HG03469 (cell line): ENCODE measurements at regions not wholly inside any gene's neighbourhood (a gene's known extent, or its start where the extent isn't known, plus 50 kb on each side); places are given as distances from the start of the nearest gene placed in this dataset.

Source experiments
- ATAC-seq: cut with Tn5 transposase; IDR thresholded peaks from one replicate; pipeline ENCODE4 v1.9.1; 2021; ENCODE audit warnings: mild to moderate bottlenecking, moderate library complexity, moderate number of reproducible peaks; ENCODE audit not compliant: unreplicated experiment

GRCh38 chr4:187541666-187542065, 453.9 kb upstream of the ZFP42 start:
- no peak for ATAC-seq

DNA sequence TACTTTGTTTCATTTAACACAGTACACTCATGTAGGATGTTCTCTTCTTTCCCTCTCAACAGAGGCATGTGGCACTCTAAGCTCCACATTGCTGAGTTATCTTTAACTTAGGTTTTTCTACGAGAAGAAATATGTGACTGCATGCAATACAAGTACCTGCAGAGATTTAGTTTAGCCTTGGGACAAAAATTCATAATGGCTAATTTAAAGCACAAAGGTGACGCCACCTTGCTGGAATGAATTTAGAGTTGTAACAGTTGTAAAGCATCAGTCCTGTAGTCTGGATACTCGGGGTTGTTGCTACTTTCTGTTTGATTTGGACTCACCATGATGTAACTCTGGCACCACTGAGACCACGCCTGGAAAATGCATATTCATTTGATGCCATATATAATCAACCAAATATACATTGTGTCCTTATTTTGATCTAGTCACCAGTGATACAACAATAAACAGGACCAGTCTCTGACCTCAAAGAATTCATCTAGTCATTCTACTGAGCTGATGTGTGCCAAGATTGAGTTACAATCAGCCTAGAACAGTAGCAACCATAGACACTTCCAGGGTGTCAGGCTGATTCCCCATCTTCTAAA, 451.0 kb upstream of the ZFP42 start:
- ATAC-seq: no peak

DNA sequence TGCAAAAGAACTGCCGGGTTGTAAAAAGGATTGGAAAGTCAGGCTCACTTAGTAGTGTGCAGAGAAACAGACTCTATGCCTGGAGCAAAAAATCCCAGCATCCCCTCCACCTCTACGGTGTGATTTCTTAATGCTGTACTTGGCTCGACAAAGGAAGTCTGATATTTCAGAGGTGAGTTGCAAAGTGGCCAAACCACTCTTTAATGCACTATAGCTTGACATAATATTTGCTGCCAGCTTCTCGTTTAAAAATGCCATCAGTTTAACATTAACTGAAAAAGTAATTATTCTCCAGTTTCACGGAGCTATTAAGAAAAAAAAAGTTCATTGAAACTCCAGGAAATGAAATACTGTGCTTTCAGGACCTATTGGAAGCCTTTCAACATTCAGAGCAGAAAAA, 448.3 kb upstream of the ZFP42 start:
- no peak for ATAC-seq

DNA sequence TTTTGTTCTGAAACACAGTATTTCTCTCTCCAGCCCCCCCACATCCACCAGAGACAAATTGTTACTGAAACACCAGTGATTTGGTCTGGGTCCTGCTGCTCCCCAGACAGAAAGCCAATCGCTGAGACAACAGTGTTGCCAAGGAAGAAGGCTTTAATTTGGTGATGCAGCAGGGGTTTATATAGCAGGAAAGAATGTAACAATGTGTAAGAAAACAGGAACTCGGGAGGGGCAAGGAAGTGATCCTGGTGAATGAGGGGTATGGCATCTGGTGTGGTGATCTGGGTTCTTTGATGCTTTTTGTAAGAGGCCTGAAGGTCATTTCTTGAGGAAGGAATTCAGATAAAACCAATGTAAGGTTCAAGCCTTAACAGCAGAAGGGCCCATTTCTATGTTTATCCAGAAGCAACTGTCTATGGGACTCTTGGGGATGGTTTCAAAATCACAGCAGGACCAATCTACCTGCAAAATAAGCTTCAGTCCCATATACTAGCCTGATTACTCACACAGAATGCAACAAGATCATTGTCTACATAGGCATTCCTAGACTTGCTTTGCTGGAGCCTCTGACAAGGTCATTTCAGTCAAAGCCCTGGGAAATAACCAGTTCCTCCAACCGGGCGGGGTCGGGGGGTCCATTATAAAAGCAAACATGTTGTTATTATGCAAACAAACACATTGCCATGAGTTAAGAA, 445.2 kb upstream of the ZFP42 start:
- no peak for ATAC-seq

- no peak for ATAC-seq
These were observed 442.8 kb upstream of the ZFP42 start for GRCh38 chr4:187552781-187553180.

GRCh38 chr4:187555174-187555573, 440.4 kb upstream of the ZFP42 start:
- ATAC-seq: no peak

- ATAC-seq: no peak
These were observed 437.2 kb upstream of the ZFP42 start for GRCh38 chr4:187558391-187558790.

DNA sequence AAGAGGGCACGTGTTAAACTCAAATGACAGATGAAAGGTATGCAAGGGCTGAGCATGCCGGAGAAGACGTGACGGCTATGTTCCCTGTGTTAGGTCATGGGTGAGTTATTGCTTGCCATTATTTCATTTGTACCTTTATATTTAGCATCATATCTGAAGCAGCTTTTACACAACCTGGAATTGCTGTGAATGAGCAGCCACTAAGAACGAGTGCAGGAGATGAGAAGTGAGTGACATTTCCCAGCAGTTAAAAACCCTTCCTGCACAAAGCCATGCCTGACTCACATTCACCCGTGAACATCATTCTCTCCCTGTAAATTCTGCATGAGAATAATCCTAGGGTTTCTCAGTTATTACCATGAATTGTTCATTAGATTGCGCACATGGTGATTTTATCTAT, 433.2 kb upstream of the ZFP42 start:
- no peak for ATAC-seq

GRCh38 chr4:187565416-187565815, 430.2 kb upstream of the ZFP42 start:
- ATAC-seq: no peak

DNA sequence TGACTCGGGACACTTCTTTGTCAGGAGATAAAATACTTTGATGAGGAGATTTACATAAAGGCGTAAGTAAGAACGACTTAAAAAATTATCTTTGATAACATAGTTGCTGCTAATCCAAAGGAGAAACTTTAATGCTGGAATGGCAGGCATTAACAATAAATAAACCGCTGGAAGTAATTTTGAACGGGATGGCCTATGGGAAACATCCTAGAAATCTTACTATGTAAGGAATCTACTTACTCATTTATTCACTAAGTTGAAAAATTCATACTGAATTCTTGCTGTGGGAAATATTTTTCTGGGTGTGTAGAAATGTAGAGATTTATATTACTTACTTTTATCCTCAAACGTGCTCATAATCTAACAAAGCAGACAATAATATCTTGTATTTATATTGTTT, 425.7 kb upstream of the ZFP42 start:
- ATAC-seq: no peak

DNA sequence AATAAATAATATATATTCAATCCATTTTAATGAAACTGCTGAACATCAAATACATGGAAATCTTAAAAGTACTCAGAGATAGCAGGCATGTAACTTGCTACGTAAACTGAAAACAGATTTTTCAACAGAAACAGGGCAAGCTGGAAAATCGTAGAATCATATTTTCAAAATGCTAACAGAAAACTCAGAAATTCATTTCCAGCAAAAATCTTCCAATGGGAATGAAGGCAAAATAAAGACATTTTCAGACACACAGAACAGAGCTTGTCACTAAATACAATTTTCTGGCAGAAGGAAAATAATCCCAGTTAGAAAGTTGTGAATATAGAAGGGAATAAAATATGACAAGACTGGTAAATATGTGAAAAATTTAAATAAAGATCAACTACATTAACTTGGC, 419.9 kb upstream of the ZFP42 start:
- ATAC-seq: no peak

GRCh38 chr4:187576751-187577150, 418.8 kb upstream of the ZFP42 start:
- no peak for ATAC-seq

DNA sequence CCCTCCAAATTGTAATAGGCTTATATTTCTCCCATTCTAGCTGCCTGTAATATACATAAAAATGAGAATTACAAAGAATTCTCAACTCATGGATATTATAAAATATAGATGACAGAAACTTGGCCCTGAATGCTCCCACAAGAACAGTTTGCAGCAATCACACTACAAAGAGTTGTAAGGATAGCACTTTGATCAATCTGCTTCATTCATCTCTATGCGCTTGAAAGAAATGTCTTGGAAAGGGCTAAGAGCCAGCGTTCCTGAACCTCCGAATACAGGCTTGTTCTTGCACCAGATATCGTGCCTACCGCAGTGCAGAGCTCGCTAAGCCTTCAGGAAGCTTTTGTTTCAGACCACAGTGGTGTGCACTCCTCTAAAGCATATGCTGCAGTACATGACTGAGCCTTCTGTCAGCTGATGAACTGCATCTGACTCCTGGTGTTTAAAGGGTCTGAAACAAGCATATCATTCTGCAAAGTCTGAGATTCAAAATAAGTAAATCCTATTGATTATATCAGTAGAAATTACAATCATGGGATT, 417.6 kb upstream of the ZFP42 start:
- no peak for ATAC-seq

DNA sequence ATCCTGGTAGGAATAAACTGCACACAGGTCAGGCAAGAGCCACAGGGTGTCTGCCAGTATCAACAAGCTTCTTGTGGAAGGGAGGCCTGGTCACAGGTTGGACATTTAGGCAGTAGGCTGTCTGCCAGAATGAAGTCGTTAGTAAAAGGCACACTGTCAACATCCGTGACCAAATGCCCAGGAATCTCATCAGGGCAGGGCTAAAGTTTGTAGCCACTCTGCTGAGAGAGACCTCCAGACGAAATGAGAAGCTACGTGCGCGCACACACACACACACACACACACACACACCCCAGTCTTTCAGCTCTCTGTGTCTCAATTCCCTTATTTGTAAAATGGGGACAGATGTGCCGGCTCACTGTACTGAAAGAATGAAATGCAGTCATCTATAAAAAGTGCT, 408.7 kb upstream of the ZFP42 start:
- no peak for ATAC-seq

DNA sequence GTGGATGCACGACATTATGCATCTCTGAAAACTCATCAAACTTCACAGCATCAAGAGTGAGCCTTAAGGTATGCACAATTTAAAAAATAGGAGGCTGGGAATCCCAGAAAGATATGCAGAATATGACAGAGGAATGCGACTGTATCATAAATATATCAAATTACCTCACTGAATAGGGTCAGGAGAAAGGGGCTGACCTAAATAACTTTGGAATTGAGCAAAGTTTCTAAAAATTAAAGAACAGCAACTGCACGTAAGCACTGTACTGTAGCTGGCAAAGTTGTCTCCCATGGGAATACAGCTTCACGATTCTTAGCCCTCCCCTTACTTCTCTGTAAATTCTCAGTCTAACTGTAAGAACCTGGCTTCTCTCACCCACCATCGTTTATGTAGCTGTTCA, 397.4 kb upstream of the ZFP42 start:
- no peak for ATAC-seq

- ATAC-seq: no peak
These were observed 393.1 kb upstream of the ZFP42 start for GRCh38 chr4:187602339-187603092.

- ATAC-seq: no peak
These were observed 392.2 kb upstream of the ZFP42 start for GRCh38 chr4:187603093-187604025.

GRCh38 chr4:187604984-187605383, 390.6 kb upstream of the ZFP42 start:
- no peak for ATAC-seq

DNA sequence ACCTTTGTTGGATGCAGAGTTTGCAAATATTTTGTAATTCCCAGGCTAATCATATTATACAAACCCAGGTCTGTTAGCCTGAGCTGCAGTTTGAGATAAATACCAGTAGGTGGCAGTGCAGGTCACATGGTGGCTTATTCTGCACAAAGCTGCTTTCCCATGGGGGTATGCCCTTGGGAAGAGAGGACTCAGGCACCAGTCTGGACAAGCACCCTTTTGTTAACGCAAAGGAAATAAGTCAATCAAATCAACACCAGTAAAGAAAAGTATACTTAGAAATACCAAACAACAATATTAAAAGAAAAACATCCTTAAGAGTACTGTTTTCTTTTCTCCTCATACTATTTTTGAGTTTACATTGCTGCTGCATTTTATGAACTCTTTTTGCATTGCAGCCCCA, 389.0 kb upstream of the ZFP42 start:
- no peak for ATAC-seq

DNA sequence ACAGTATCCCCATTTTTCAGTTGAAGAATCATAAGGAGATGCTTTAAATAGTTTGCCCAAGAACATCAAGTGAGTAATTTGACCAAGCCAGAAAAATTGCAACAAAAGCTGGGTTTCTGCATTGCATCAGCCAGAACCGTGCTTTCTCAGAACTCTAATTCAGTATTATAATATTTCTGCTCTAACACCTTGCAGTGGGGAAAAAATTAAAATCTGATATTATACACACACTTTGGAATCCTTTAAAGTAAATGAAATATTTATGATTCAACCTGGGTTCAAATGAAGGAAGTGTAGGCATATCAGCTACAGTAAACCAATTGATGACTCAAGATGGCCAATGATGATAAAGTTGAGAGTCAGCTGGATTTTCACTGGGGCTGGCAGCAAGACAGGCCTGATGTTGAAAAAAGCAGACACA, 387.6 kb upstream of the ZFP42 start:
- no peak for ATAC-seq

GRCh38 chr4:187612301-187612700, 383.3 kb upstream of the ZFP42 start:
- no peak for ATAC-seq
